HL-60 (cell line): ENCODE measurements at regions not wholly inside any gene's neighbourhood (a gene's known extent, or its start where the extent isn't known, plus 50 kb on each side); places are given as distances from the start of the nearest gene placed in this dataset.

ENCODE experiments used
- DNase-seq, 2 experiments: peaks; one replicate each; pipeline ENCODE4 v3.0.0-alpha.2; 2010 to 2020; ENCODE audit warnings: low read depth in 1 of 2, low spot score in 1 of 2
- H3K27ac ChIP-seq: fragments of 250-450 bp; sonication (Bioruptor Pico); replicated peaks from 2 replicates; pipeline ENCODE4 v1.5.1; 2020; ENCODE audit warnings: mild to moderate bottlenecking, moderate library complexity
- H3K27me3 ChIP-seq: fragments of 250-450 bp; sonication (Bioruptor Pico); 2 replicates; pipeline ENCODE4 v1.5.1; 2021; ENCODE audit warnings: mild to moderate bottlenecking, moderate library complexity; ENCODE audit not compliant: insufficient read depth, poor library complexity, severe bottlenecking
- H3K4me3 ChIP-seq: replicated peaks from 2 replicates; pipeline ENCODE4 v1.5.1; 2011; ENCODE audit warnings: mild to moderate bottlenecking, control low read depth, low read length; ENCODE audit not compliant: insufficient read depth
- CTCF ChIP-seq: IDR thresholded peaks from one replicate; pipeline ENCODE4 v1.5.1; 2011; ENCODE audit warnings: low read length, control low read depth, inconsistent platforms; ENCODE audit not compliant: insufficient read depth
- GABPA ChIP-seq: IDR thresholded peaks from 2 replicates; pipeline ENCODE4 v1.6.1; 2012; ENCODE audit warnings: low read depth
- POLR2AphosphoS5 ChIP-seq: IDR thresholded peaks from 2 replicates; pipeline ENCODE4 v1.6.1; 2012; ENCODE audit warnings: low read depth
- REST ChIP-seq: IDR thresholded peaks from 2 replicates; pipeline ENCODE4 v1.6.1; 2012; ENCODE audit warnings: low read depth; ENCODE audit not compliant: insufficient replicate concordance
- SPI1 ChIP-seq: IDR thresholded peaks from 2 replicates; pipeline ENCODE4 v1.6.1; 2012; ENCODE audit warnings: low read depth, mild to moderate bottlenecking, borderline replicate concordance

GRCh38 chr14:38743966-38744584 lies 359.0 kb downstream of the SEC23A start:
- Histone ChIP-seq H3K27ac (no peak overlapping the region), H3K4me3 (no peak overlapping the region), H3K27me3 (no peaks in the 10 kb centered on the region)
- no peak for DNase-seq
- TF ChIP-seq POLR2AphosphoS5: no peak
- no peak for TF ChIP-seq REST
- TF ChIP-seq GABPA: no peak
- no peak for TF ChIP-seq SPI1
- no peak for TF ChIP-seq CTCF

GRCh38 chr14:38737686-38738407 lies 365.2 kb downstream of the SEC23A start:
- TF ChIP-seq REST: no peak
- TF ChIP-seq SPI1: no peak
- TF ChIP-seq POLR2AphosphoS5: no peak
- TF ChIP-seq GABPA: no peak
- no peak for TF ChIP-seq CTCF
- Histone ChIP-seq H3K27me3 (no peaks in the 10 kb centered on the region), H3K4me3 (no peak overlapping the region), H3K27ac (no peak overlapping the region)
- DNase-seq: no peak

GRCh38 chr14:38735005-38735404 lies 368.0 kb downstream of the SEC23A start:
- Histone ChIP-seq H3K27me3 (no peaks in the 10 kb centered on the region), H3K4me3 (no peak overlapping the region), H3K27ac (no peak overlapping the region)
- DNase-seq: no peak
- TF ChIP-seq REST: no peak
